AG04450 (cell line): ENCODE measurements at regions not wholly inside any gene's neighbourhood (a gene's known extent, or its start where the extent isn't known, plus 50 kb on each side); places are given as distances from the start of the nearest gene placed in this dataset.

Experiments
- CTCF ChIA-PET: fragments of 300-600, 350-600 bp; formaldehyde crosslinking; extraction: SDS; loops from one replicate; lab custom pipeline; 2022; ENCODE audit warnings: antibody characterized with exemption, inconsistent platforms; lab: Charles Lee
- POLR2A ChIA-PET: fragments of 350-600 bp; formaldehyde crosslinking; extraction: SDS; loops from one replicate; lab custom pipeline; 2021; ENCODE audit warnings: antibody characterized with exemption, inconsistent platforms; lab: Yijun Ruan, JAX
- DNase-seq: peaks from one replicate; pipeline ENCODE4 v3.0.0-alpha.2; 2011; ENCODE audit warnings: low read depth, low spot score
- H3K27ac ChIP-seq: one replicate; pipeline ENCODE4 v1.5.1; 2012; ENCODE audit warnings: low read depth, low read length, control low read depth
- H3K27me3 ChIP-seq: one replicate; pipeline ENCODE4 v1.6.0; 2012; ENCODE audit warnings: low read length; ENCODE audit not compliant: control insufficient read depth, insufficient read depth
- H3K4me3 ChIP-seq: 2 replicates; pipeline ENCODE4 v1.5.1; 2011; ENCODE audit warnings: mild to moderate bottlenecking, low read depth, low read length, control low read depth
- H3K9me3 ChIP-seq: 2 replicates; pipeline ENCODE4 v1.5.1; 2012; ENCODE audit warnings: low read length; ENCODE audit not compliant: control insufficient read depth, insufficient read depth
- CTCF ChIP-seq: IDR thresholded peaks from 2 replicates; pipeline ENCODE4 v1.5.1; 2011; ENCODE audit warnings: low read depth, low read length, control low read depth, inconsistent platforms

GRCh38 chr14:104339829-104340228 lies 201.4 kb downstream of the KIF26A start:
- ChIA-PET POLR2A (no interaction called here), CTCF (no interaction called here)
- no peak for TF ChIP-seq CTCF
- no peaks in the 10 kb centered on the region for H3K27me3 ChIP-seq
- H3K27ac ChIP-seq = no peak overlapping the region
- DNase-seq = no peak
- H3K9me3 ChIP-seq = peaks cover 50% of the 10 kb centered on the region
- no peak overlapping the region for H3K4me3 ChIP-seq

GRCh38 chr14:104341532-104342434 lies 203.4 kb downstream of the KIF26A start:
- CTCF ChIA-PET = interaction anchor here (0.6 kb wide), 1 partner anchor 31 kb away, joined by 3 read pairs; no protein-coding TSS in a partner anchor
- Histone ChIP-seq H3K27ac (no peak overlapping the region), H3K27me3 (no peaks in the 10 kb centered on the region), H3K9me3 (peaks cover 54% of the 10 kb centered on the region), H3K4me3 (no peak overlapping the region)
- DNase-seq = no peak
- POLR2A ChIA-PET = no interaction called here
- no peak for TF ChIP-seq CTCF

GRCh38 chr14:104342435-104343293 lies 204.3 kb downstream of the KIF26A start:
- CTCF ChIA-PET = interaction anchor here (0.6 kb wide), 1 partner anchor 32 kb away, joined by 3 read pairs; no protein-coding TSS in a partner anchor
- POLR2A ChIA-PET = no interaction called here

GRCh38 chr14:104343294-104343625 lies 204.9 kb downstream of the KIF26A start:
- ChIA-PET POLR2A (no interaction called here), CTCF (no interaction called here)
- peaks cover 53% of the 10 kb centered on the region for H3K9me3 ChIP-seq
- TF ChIP-seq CTCF = no peak
- no peaks in the 10 kb centered on the region for H3K27me3 ChIP-seq
- DNase-seq = no peak
- H3K4me3 ChIP-seq = no peak overlapping the region
- no peak overlapping the region for H3K27ac ChIP-seq

More at GRCh38 chr14:104342435-104343293, 204.3 kb downstream of the KIF26A start:
- Histone ChIP-seq H3K27me3 (no peaks in the 10 kb centered on the region), H3K27ac (no peak overlapping the region), H3K4me3 (no peak overlapping the region), H3K9me3 (peaks cover 53% of the 10 kb centered on the region)
- DNase-seq = no peak
- no peak for TF ChIP-seq CTCF
